ENCODE measurements at regions not wholly inside any gene's neighbourhood (a gene's known extent, or its start where the extent isn't known, plus 50 kb on each side); places are given as distances from the start of the nearest gene placed in this dataset.

GRCh38 chr5:27217155-27217956, 179.0 kb upstream of the CDH9 start:
- H3K36me3 Mint-ChIP-seq (ENCODE audit: low read depth) = no peaks in the 10 kb centered on the region
- intact Hi-C loops (cut with micrococcal nuclease) = no loop called here
- peaks cover 32% of the 10 kb centered on the region for H3K9me3 Mint-ChIP-seq
- no peak overlapping the region for H3K27ac Mint-ChIP-seq
- H3K4me1 Mint-ChIP-seq (ENCODE audit: low read depth) = no peaks in the 10 kb centered on the region
- H3K27me3 Mint-ChIP-seq (ENCODE audit: low read depth) = no peaks in the 10 kb centered on the region
- DNase-seq (ENCODE audit: low spot score) = no peak
- no peak overlapping the region for H3K4me3 Mint-ChIP-seq (ENCODE audit: low read depth)

- H3K27me3 Mint-ChIP-seq (ENCODE audit: low read depth) = no peaks in the 10 kb centered on the region
Observed at GRCh38 chr5:27216367-27216950, 178.1 kb upstream of the CDH9 start.

GRCh38 chr5:27208051-27208450, 169.7 kb upstream of the CDH9 start:
- H3K27me3 Mint-ChIP-seq (ENCODE audit: low read depth) = no peaks in the 10 kb centered on the region
- intact Hi-C loops (cut with micrococcal nuclease) = no loop called here
- H3K27ac Mint-ChIP-seq = no peak overlapping the region
- H3K9me3 Mint-ChIP-seq = peaks cover 37% of the 10 kb centered on the region
- no peaks in the 10 kb centered on the region for H3K36me3 Mint-ChIP-seq (ENCODE audit: low read depth)
- H3K4me3 Mint-ChIP-seq (ENCODE audit: low read depth) = no peak overlapping the region
- no peaks in the 10 kb centered on the region for H3K4me1 Mint-ChIP-seq (ENCODE audit: low read depth)
- DNase-seq (ENCODE audit: low spot score) = no peak

More at GRCh38 chr5:27216367-27216950, 178.1 kb upstream of the CDH9 start:
- Mint-ChIP-seq H3K4me3 (ENCODE audit: low read depth) (no peak overlapping the region), H3K36me3 (ENCODE audit: low read depth) (no peaks in the 10 kb centered on the region), H3K4me1 (ENCODE audit: low read depth) (no peaks in the 10 kb centered on the region), H3K27ac (no peak overlapping the region), H3K9me3 (peaks cover 25% of the 10 kb centered on the region)
- DNase-seq (ENCODE audit: low spot score) = no peak
- intact Hi-C loops (cut with micrococcal nuclease) = no loop called here

- Mint-ChIP-seq H3K36me3 (ENCODE audit: low read depth) (no peaks in the 10 kb centered on the region), H3K9me3 (peaks cover 50% of the 10 kb centered on the region), H3K4me3 (ENCODE audit: low read depth) (no peak overlapping the region), H3K4me1 (ENCODE audit: low read depth) (no peaks in the 10 kb centered on the region), H3K27ac (no peak overlapping the region), H3K27me3 (ENCODE audit: low read depth) (no peaks in the 10 kb centered on the region)
- DNase-seq (ENCODE audit: low spot score) = no peak
- intact Hi-C loops (cut with micrococcal nuclease) = no loop called here
Observed at GRCh38 chr5:27191786-27192510, 153.6 kb upstream of the CDH9 start.

- no peak for DNase-seq (ENCODE audit: low spot score)
- Mint-ChIP-seq H3K9me3 (peaks cover 19% of the 10 kb centered on the region), H3K4me3 (ENCODE audit: low read depth) (no peak overlapping the region), H3K36me3 (ENCODE audit: low read depth) (no peaks in the 10 kb centered on the region), H3K27ac (no peak overlapping the region), H3K4me1 (ENCODE audit: low read depth) (no peaks in the 10 kb centered on the region), H3K27me3 (ENCODE audit: low read depth) (no peaks in the 10 kb centered on the region)
- intact Hi-C loops (cut with micrococcal nuclease) = no loop called here
Observed at GRCh38 chr5:27172693-27173092, 134.3 kb upstream of the CDH9 start.

- intact Hi-C loops (cut with micrococcal nuclease) = no loop called here
Observed at GRCh38 chr5:27171761-27172261, 133.4 kb upstream of the CDH9 start.

GRCh38 chr5:27158775-27159174, 120.4 kb upstream of the CDH9 start:
- H3K27ac Mint-ChIP-seq = no peak overlapping the region

More at GRCh38 chr5:27171761-27172261, 133.4 kb upstream of the CDH9 start:
- Mint-ChIP-seq H3K27ac (no peak overlapping the region), H3K36me3 (ENCODE audit: low read depth) (no peaks in the 10 kb centered on the region), H3K27me3 (ENCODE audit: low read depth) (no peaks in the 10 kb centered on the region), H3K4me3 (ENCODE audit: low read depth) (no peak overlapping the region), H3K9me3 (peaks cover 23% of the 10 kb centered on the region), H3K4me1 (ENCODE audit: low read depth) (no peaks in the 10 kb centered on the region)
- no peak for DNase-seq (ENCODE audit: low spot score)

GRCh38 chr5:27158171-27158570, 119.8 kb upstream of the CDH9 start:
- Mint-ChIP-seq H3K4me3 (ENCODE audit: low read depth) (no peak overlapping the region), H3K27me3 (ENCODE audit: low read depth) (no peaks in the 10 kb centered on the region), H3K36me3 (ENCODE audit: low read depth) (no peaks in the 10 kb centered on the region), H3K4me1 (ENCODE audit: low read depth) (no peaks in the 10 kb centered on the region), H3K27ac (no peak overlapping the region), H3K9me3 (peaks cover 51% of the 10 kb centered on the region)
- intact Hi-C loops (cut with micrococcal nuclease) = no loop called here
- no peak for DNase-seq (ENCODE audit: low spot score)

More at GRCh38 chr5:27158775-27159174, 120.4 kb upstream of the CDH9 start:
- no peak overlapping the region for H3K4me3 Mint-ChIP-seq (ENCODE audit: low read depth)
- DNase-seq (ENCODE audit: low spot score) = no peak
- no peaks in the 10 kb centered on the region for H3K27me3 Mint-ChIP-seq (ENCODE audit: low read depth)
- H3K36me3 Mint-ChIP-seq (ENCODE audit: low read depth) = no peaks in the 10 kb centered on the region
- peaks cover 53% of the 10 kb centered on the region for H3K9me3 Mint-ChIP-seq
- H3K4me1 Mint-ChIP-seq (ENCODE audit: low read depth) = no peaks in the 10 kb centered on the region
- intact Hi-C loops (cut with micrococcal nuclease) = no loop called here

- Mint-ChIP-seq H3K4me3 (ENCODE audit: low read depth) (no peak overlapping the region), H3K36me3 (ENCODE audit: low read depth) (no peaks in the 10 kb centered on the region), H3K9me3 (peaks cover 13% of the 10 kb centered on the region), H3K4me1 (ENCODE audit: low read depth) (no peaks in the 10 kb centered on the region), H3K27me3 (ENCODE audit: low read depth) (no peaks in the 10 kb centered on the region), H3K27ac (no peak overlapping the region)
- intact Hi-C loops (cut with micrococcal nuclease) = no loop called here
- DNase-seq (ENCODE audit: low spot score) = no peak
Observed at GRCh38 chr5:27144456-27144855, 106.1 kb upstream of the CDH9 start.

GRCh38 chr5:27140831-27141230, 102.4 kb upstream of the CDH9 start:
- Mint-ChIP-seq H3K4me3 (ENCODE audit: low read depth) (no peak overlapping the region), H3K9me3 (peaks cover 27% of the 10 kb centered on the region), H3K4me1 (ENCODE audit: low read depth) (no peaks in the 10 kb centered on the region), H3K27me3 (ENCODE audit: low read depth) (no peaks in the 10 kb centered on the region), H3K36me3 (ENCODE audit: low read depth) (no peaks in the 10 kb centered on the region), H3K27ac (no peak overlapping the region)
- intact Hi-C loops (cut with micrococcal nuclease) = no loop called here
- DNase-seq (ENCODE audit: low spot score) = no peak

- no peak for DNase-seq (ENCODE audit: low spot score)
- Mint-ChIP-seq H3K27me3 (ENCODE audit: low read depth) (no peaks in the 10 kb centered on the region), H3K9me3 (peaks cover 25% of the 10 kb centered on the region), H3K27ac (no peak overlapping the region), H3K4me3 (ENCODE audit: low read depth) (no peak overlapping the region), H3K4me1 (ENCODE audit: low read depth) (no peaks in the 10 kb centered on the region), H3K36me3 (ENCODE audit: low read depth) (no peaks in the 10 kb centered on the region)
- intact Hi-C loops (cut with micrococcal nuclease) = no loop called here
Observed at GRCh38 chr5:27130587-27130986, 92.2 kb upstream of the CDH9 start.

- Mint-ChIP-seq H3K27me3 (ENCODE audit: low read depth) (no peaks in the 10 kb centered on the region), H3K27ac (no peak overlapping the region), H3K4me3 (ENCODE audit: low read depth) (no peak overlapping the region), H3K4me1 (ENCODE audit: low read depth) (no peaks in the 10 kb centered on the region), H3K9me3 (peaks cover 20% of the 10 kb centered on the region), H3K36me3 (ENCODE audit: low read depth) (no peaks in the 10 kb centered on the region)
- no peak for DNase-seq (ENCODE audit: low spot score)
- intact Hi-C loops (cut with micrococcal nuclease) = no loop called here
Observed at GRCh38 chr5:27129926-27130325, 91.5 kb upstream of the CDH9 start.

- no peak overlapping the region for H3K27ac Mint-ChIP-seq
- intact Hi-C loops (cut with micrococcal nuclease) = no loop called here
- DNase-seq (ENCODE audit: low spot score) = no peak
- no peaks in the 10 kb centered on the region for H3K27me3 Mint-ChIP-seq (ENCODE audit: low read depth)
- no peaks in the 10 kb centered on the region for H3K4me1 Mint-ChIP-seq (ENCODE audit: low read depth)
- no peak overlapping the region for H3K4me3 Mint-ChIP-seq (ENCODE audit: low read depth)
- peaks cover 16% of the 10 kb centered on the region for H3K9me3 Mint-ChIP-seq
- H3K36me3 Mint-ChIP-seq (ENCODE audit: low read depth) = no peaks in the 10 kb centered on the region
Observed at GRCh38 chr5:27125856-27126255, 87.5 kb upstream of the CDH9 start.
